Endothelial cell of umbilical vein (primary cell): ENCODE measurements at regions not wholly inside any gene's neighbourhood (a gene's known extent, or its start where the extent isn't known, plus 50 kb on each side); places are given as distances from the start of the nearest gene placed in this dataset.

Experiments
- BruUV-seq: library from RNA; stranded (reverse); fragments of 400-500 nt; replicated peaks from 2 replicates; lab custom pipeline; 2021; lab: Mats Ljungman, UMichigan
- CTCF ChIA-PET: fragments of 300-600, 350-600 bp; sonication (Branson Sonifier 250); formaldehyde crosslinking; loops from one replicate; lab custom pipeline; 2021; ENCODE audit warnings: antibody characterized with exemption, inconsistent platforms; lab: Charles Lee
- POLR2A ChIA-PET: fragments of 300-600, 350-600 bp; sonication (Branson Sonifier 250); formaldehyde crosslinking; loops from one replicate; lab custom pipeline; 2021; ENCODE audit warnings: antibody characterized with exemption, inconsistent platforms; lab: Charles Lee
- DNase-seq: peaks from one replicate; pipeline ENCODE4 v3.0.0-alpha.2; 2011; ENCODE audit warnings: low read depth, low spot score
- FAIRE-seq: peaks from 2 replicates; lab custom pipeline; 2011; peaks lifted over from hg19 to GRCh38; lab: Jason Lieb, UNC
- H2AFZ ChIP-seq: 2 replicates; pipeline ENCODE4 v1.6.0; 2012; ENCODE audit warnings: low read depth, low read length, control low read depth, inconsistent platforms
- H3K27ac ChIP-seq: 2 replicates; pipeline ENCODE4 v1.5.1; 2011; ENCODE audit warnings: low read depth, mild to moderate bottlenecking, control low read depth, low read length, moderate library complexity; ENCODE audit not compliant: insufficient read depth
- H3K27me3 ChIP-seq, 2 experiments: 2 replicates each; pipeline versions ENCODE4 v1.6.0 to v1.6.1; 2011; ENCODE audit warnings: low read length in 2 of 2, mixed read lengths in 1 of 2; ENCODE audit not compliant: control insufficient read depth in 2 of 2, insufficient read depth in 2 of 2
- H3K36me3 ChIP-seq, 2 experiments: 2 replicates in 1 of 2; 3 replicates in 1 of 2; pipeline ENCODE4 v1.5.1; 2011; ENCODE audit warnings: low read length in 2 of 2, mild to moderate bottlenecking in 1 of 2, moderate library complexity in 1 of 2; ENCODE audit not compliant: control insufficient read depth in 2 of 2, insufficient read depth in 2 of 2; ENCODE audit errors: extremely low read depth in 1 of 2
- H3K4me1 ChIP-seq: 3 replicates; pipeline ENCODE4 v1.5.1; 2011; ENCODE audit warnings: mild to moderate bottlenecking, low read length; ENCODE audit not compliant: control insufficient read depth, insufficient read depth; ENCODE audit errors: extremely low read depth
- H3K4me2 ChIP-seq: 2 replicates; pipeline ENCODE4 v1.6.1; 2011; ENCODE audit warnings: low read length, control low read depth, mixed read lengths; ENCODE audit not compliant: insufficient read depth
- H3K4me3 ChIP-seq, 3 experiments: fragments of 200-600 bp in 1 of 3; sonication (generic), shearing (Covaris generic) in 1 of 3; replicated peaks in 1 of 3; 2 replicates each; pipeline ENCODE4 v1.5.1; 2011 to 2016; ENCODE audit warnings: control low read depth in 3 of 3, low read length in 3 of 3, mild to moderate bottlenecking in 2 of 3, inconsistent platforms in 1 of 3, low read depth in 1 of 3, moderate library complexity in 1 of 3; ENCODE audit not compliant: insufficient read depth in 1 of 3
- H3K79me2 ChIP-seq: 2 replicates; pipeline ENCODE4 v1.6.0; 2012; ENCODE audit warnings: low read length, inconsistent platforms; ENCODE audit not compliant: control insufficient read depth, insufficient read depth
- H3K9ac ChIP-seq: replicated peaks from 2 replicates; pipeline ENCODE3; 2011; ENCODE audit warnings: low read length, control low read depth; ENCODE audit not compliant: insufficient read depth; ENCODE audit errors: extremely low read depth
- H3K9me1 ChIP-seq: replicated peaks from 3 replicates; pipeline ENCODE4 v1.6.0; 2011; ENCODE audit warnings: mild to moderate bottlenecking, low read length; ENCODE audit not compliant: control insufficient read depth, insufficient read depth; ENCODE audit errors: extremely low read depth
- H3K9me3 ChIP-seq: replicated peaks from 2 replicates; pipeline ENCODE4 v1.5.1; 2012; ENCODE audit warnings: low read length, inconsistent platforms; ENCODE audit not compliant: control insufficient read depth, insufficient read depth
- H4K20me1 ChIP-seq: replicated peaks from 2 replicates; pipeline ENCODE3; 2011; ENCODE audit warnings: mild to moderate bottlenecking, low read length; ENCODE audit not compliant: control insufficient read depth, insufficient read depth; ENCODE audit errors: extremely low read depth
- EZH2 ChIP-seq: IDR thresholded peaks from 2 replicates; pipeline ENCODE4 v1.6.1; 2012; ENCODE audit warnings: borderline replicate concordance, low read depth, mild to moderate bottlenecking, moderate library complexity, low read length, inconsistent platforms; ENCODE audit not compliant: severe bottlenecking
- FOS ChIP-seq: IDR thresholded peaks from 2 replicates; pipeline ENCODE4 v1.6.1; 2011; ENCODE audit warnings: mild to moderate bottlenecking, low read length, moderate library complexity, borderline replicate concordance; ENCODE audit not compliant: insufficient read depth
- GATA2 ChIP-seq: IDR thresholded peaks from 2 replicates; pipeline ENCODE4 v1.7.0; 2011; ENCODE audit warnings: low read depth, mild to moderate bottlenecking, moderate library complexity, mixed read lengths, low read length; ENCODE audit not compliant: insufficient read length, insufficient read depth
- JUN ChIP-seq: IDR thresholded peaks from 2 replicates; pipeline ENCODE4 v1.6.1; 2011; ENCODE audit warnings: borderline replicate concordance, low read depth; ENCODE audit not compliant: insufficient read length, insufficient read depth
- MYC ChIP-seq: IDR thresholded peaks from one replicate; pipeline ENCODE4 v1.6.1; 2011; ENCODE audit warnings: mild to moderate bottlenecking, low read depth, low read length
- POLR2A ChIP-seq: IDR thresholded peaks from 2 replicates; pipeline ENCODE4 v1.6.1; 2012; ENCODE audit warnings: low read depth, mild to moderate bottlenecking, control low read depth, low read length
- POLR2AphosphoS5 ChIP-seq: IDR thresholded peaks from 2 replicates; pipeline ENCODE4 v1.6.1; 2012; ENCODE audit warnings: low read depth, mild to moderate bottlenecking, control low read depth, low read length, moderate library complexity; ENCODE audit not compliant: insufficient read depth
- dilution Hi-C: fragments of 300-500 bp; cut with MboI; formaldehyde crosslinking; loops from one replicate; pipeline ENCODE4 v1.15.0; 2019; ENCODE audit warnings: low sequenced_read_pairs; ENCODE audit not compliant: extremely low pct_ligation_motif_present
- intact Hi-C: fragments of 100-400 bp; cut with micrococcal nuclease; formaldehyde crosslinking; loops from one replicate; pipeline ENCODE4 v1.10.0; 2022
- TF ChIP-seq, protein P1 (sequence below): IDR thresholded peaks from 2 replicates; pipeline ENCODE4 v1.6.1; 2011; ENCODE audit not compliant: insufficient read depth, insufficient read length
- TF ChIP-seq, protein P2 (sequence below), 2 donors: IDR thresholded peaks; 1 replicate in 1 of 2; 2 replicates in 1 of 2; pipeline ENCODE4 v1.5.1; 2011; ENCODE audit warnings: low read length in 2 of 2, mild to moderate bottlenecking in 2 of 2, moderate library complexity in 2 of 2, control low read depth in 1 of 2, inconsistent platforms in 1 of 2, low read depth in 1 of 2; ENCODE audit not compliant: insufficient read depth in 1 of 2; ENCODE audit errors: extremely low read depth in 1 of 2

DNA sequence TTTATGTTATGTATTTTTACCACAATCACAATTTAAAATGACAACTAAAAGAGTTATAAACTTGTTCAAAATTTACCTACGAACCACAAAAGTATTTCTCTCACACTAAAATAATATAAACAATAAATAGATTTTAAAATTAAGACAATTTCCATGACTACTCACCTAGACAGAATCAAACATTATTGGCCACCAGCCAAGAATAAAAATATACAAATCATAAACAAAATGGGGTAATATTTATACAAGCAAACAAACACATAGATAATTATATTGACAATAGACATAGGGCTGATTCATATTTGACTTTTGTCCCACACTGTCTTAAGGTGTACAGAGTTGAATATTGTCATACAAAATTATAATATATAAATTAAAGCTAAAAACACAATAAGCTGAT is 119.6 kb upstream of the ZNF92 start:
- no peak for FAIRE-seq
- Histone ChIP-seq H3K4me2 (no peak overlapping the region), H3K9me1 (no peaks in the 10 kb centered on the region), H3K9me3 (no peaks in the 10 kb centered on the region), H3K27ac (no peak overlapping the region), H3K9ac (no peak overlapping the region), H3K4me3 (no peak overlapping the region), H2AFZ (no peak overlapping the region), H3K36me3 (no peaks in the 10 kb centered on the region), H3K79me2 (no peaks in the 10 kb centered on the region), H4K20me1 (no peaks in the 10 kb centered on the region), H3K27me3 (no peaks in the 10 kb centered on the region), H3K4me1 (no peaks in the 10 kb centered on the region)
- dilution Hi-C loops (no loop called here), intact Hi-C loops (no loop called here)
- TF ChIP-seq POLR2AphosphoS5 = no peak
- TF ChIP-seq, protein P1, sequence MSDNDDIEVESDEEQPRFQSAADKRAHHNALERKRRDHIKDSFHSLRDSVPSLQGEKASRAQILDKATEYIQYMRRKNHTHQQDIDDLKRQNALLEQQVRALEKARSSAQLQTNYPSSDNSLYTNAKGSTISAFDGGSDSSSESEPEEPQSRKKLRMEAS = no peak
- TF ChIP-seq POLR2A = no peak
- TF ChIP-seq JUN = no peak
- no peak for TF ChIP-seq MYC
- no peak for TF ChIP-seq EZH2
- no peak for TF ChIP-seq GATA2
- no peak for TF ChIP-seq FOS
- TF ChIP-seq, protein P2, sequence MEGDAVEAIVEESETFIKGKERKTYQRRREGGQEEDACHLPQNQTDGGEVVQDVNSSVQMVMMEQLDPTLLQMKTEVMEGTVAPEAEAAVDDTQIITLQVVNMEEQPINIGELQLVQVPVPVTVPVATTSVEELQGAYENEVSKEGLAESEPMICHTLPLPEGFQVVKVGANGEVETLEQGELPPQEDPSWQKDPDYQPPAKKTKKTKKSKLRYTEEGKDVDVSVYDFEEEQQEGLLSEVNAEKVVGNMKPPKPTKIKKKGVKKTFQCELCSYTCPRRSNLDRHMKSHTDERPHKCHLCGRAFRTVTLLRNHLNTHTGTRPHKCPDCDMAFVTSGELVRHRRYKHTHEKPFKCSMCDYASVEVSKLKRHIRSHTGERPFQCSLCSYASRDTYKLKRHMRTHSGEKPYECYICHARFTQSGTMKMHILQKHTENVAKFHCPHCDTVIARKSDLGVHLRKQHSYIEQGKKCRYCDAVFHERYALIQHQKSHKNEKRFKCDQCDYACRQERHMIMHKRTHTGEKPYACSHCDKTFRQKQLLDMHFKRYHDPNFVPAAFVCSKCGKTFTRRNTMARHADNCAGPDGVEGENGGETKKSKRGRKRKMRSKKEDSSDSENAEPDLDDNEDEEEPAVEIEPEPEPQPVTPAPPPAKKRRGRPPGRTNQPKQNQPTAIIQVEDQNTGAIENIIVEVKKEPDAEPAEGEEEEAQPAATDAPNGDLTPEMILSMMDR (IDR thresholded peaks at IDR 0.05; ENCODE audit: extremely low read depth in 1 of 2, insufficient read depth in 1 of 2, low read depth in 1 of 2, low read length in 2 of 2) = no peak
- DNase-seq = no peak
- BruUV-seq = no TSS peak
- POLR2A ChIA-PET = no interaction called here
- CTCF ChIA-PET = no interaction called here
